ENCODE measurements at regions not wholly inside any gene's neighbourhood (a gene's known extent, or its start where the extent isn't known, plus 50 kb on each side); places are given as distances from the start of the nearest gene placed in this dataset.

DNA sequence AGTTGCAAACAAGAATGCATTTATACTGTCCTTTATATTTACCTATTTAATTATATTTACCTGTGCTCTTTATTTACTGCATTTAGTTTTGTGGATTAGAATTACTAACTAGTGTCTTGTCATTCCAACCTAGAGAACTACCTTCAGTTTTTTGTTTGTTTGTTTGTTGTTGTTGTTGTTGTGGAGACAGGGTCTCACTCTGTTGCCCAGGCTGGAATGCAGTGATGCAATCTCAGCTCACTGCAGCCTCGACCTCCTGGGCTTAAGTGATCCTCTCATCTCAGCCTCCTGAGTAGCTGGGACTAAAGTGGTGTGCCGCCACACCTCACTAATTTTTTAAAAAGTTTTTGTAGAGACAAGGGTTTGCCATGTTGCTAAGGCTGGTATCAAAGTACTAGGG lies 156.4 kb upstream of the AKR1E2 start:
- H3K27me3 Mint-ChIP-seq (ENCODE audit: low read depth) = no peaks in the 10 kb centered on the region
- no peak overlapping the region for H2AFZ ChIP-seq (ENCODE audit: low read length)
- no peaks in the 10 kb centered on the region for H3K79me1 ChIP-seq (ENCODE audit: insufficient read depth, low read depth, low read length, poor library complexity, severe bottlenecking)
- H2BK120ac ChIP-seq (ENCODE audit: low read depth, low read length, poor library complexity, severe bottlenecking) = no peak overlapping the region
- no peak overlapping the region for H4K5ac ChIP-seq (ENCODE audit: insufficient read length, low read depth, low read length)
- no peaks in the 10 kb centered on the region for H3K4me1 ChIP-seq (ENCODE audit: insufficient read depth, low read length)
- no peaks in the 10 kb centered on the region for H3K4me1 Mint-ChIP-seq
- H3T11ph ChIP-seq (ENCODE audit: low read length) = no peak overlapping the region
- no peaks in the 10 kb centered on the region for H3K27me3 ChIP-seq (ENCODE audit: insufficient read depth, low read length)
- H2BK15ac ChIP-seq (ENCODE audit: low read depth, low read length) = no peak overlapping the region
- no peak overlapping the region for H2BK12ac ChIP-seq (ENCODE audit: insufficient read length, low read depth, low read length)
- no peaks in the 10 kb centered on the region for H3K36me3 Mint-ChIP-seq (ENCODE audit: insufficient read depth in 1 of 3, low read depth in 3 of 3)
- H3K9me3 ChIP-seq (ENCODE audit: control insufficient read depth, low read depth, low read length) = no peaks in the 10 kb centered on the region
- no peak overlapping the region for H3K56ac ChIP-seq (ENCODE audit: insufficient read length, low read depth, low read length)
- H3K23me2 ChIP-seq (ENCODE audit: insufficient read length, low read depth, low read length, poor library complexity, severe bottlenecking) = no peaks in the 10 kb centered on the region
- H3K4me3 Mint-ChIP-seq = no peak overlapping the region
- no peak for DNase-seq
- H3K27ac Mint-ChIP-seq = no peak overlapping the region
- no peaks in the 10 kb centered on the region for H3K79me2 ChIP-seq (ENCODE audit: insufficient read depth, low read length)
- no peak overlapping the region for H3K4me2 ChIP-seq (ENCODE audit: insufficient read depth, insufficient read length, low read length)
- H3K18ac ChIP-seq (ENCODE audit: insufficient read length, low read depth, low read length) = no peak overlapping the region
- H4K91ac ChIP-seq (ENCODE audit: insufficient read length, low read depth, low read length) = no peak overlapping the region
- H2BK5ac ChIP-seq (ENCODE audit: insufficient read length, low read length) = no peak overlapping the region
- no peak overlapping the region for H3K4ac ChIP-seq (ENCODE audit: low read depth, low read length)
- H3K9me3 Mint-ChIP-seq = no peaks in the 10 kb centered on the region
- H2AK5ac ChIP-seq (ENCODE audit: insufficient read length, low read length) = no peak overlapping the region
- H2BK20ac ChIP-seq (ENCODE audit: low read depth, low read length, poor library complexity, severe bottlenecking) = no peak overlapping the region
- no peak overlapping the region for H3K14ac ChIP-seq (ENCODE audit: insufficient read depth, low read length)
- TF ChIP-seq, protein P1, sequence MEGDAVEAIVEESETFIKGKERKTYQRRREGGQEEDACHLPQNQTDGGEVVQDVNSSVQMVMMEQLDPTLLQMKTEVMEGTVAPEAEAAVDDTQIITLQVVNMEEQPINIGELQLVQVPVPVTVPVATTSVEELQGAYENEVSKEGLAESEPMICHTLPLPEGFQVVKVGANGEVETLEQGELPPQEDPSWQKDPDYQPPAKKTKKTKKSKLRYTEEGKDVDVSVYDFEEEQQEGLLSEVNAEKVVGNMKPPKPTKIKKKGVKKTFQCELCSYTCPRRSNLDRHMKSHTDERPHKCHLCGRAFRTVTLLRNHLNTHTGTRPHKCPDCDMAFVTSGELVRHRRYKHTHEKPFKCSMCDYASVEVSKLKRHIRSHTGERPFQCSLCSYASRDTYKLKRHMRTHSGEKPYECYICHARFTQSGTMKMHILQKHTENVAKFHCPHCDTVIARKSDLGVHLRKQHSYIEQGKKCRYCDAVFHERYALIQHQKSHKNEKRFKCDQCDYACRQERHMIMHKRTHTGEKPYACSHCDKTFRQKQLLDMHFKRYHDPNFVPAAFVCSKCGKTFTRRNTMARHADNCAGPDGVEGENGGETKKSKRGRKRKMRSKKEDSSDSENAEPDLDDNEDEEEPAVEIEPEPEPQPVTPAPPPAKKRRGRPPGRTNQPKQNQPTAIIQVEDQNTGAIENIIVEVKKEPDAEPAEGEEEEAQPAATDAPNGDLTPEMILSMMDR (conservative IDR thresholded peaks at IDR 0.05) = no peak
- no peak overlapping the region for H4K8ac ChIP-seq (replicated peaks; ENCODE audit: insufficient read length, low read depth, low read length)
- H4K20me1 ChIP-seq (ENCODE audit: control insufficient read depth, insufficient read depth, insufficient read length) = no peaks in the 10 kb centered on the region
- no peak overlapping the region for H3K23ac ChIP-seq (ENCODE audit: insufficient read length, low read depth, low read length)
- WGBS (ENCODE audit: extremely low coverage, insufficient read length, low lambda C conversion rate) = no CpG with 5 or more reads among the region's 2 CpGs
- no peak overlapping the region for H3K9ac ChIP-seq (ENCODE audit: extremely low read depth, insufficient read length, low read length)
- no peak overlapping the region for H3K27ac ChIP-seq (ENCODE audit: insufficient read length, low read depth, low read length)
